WI38 (cell line): ENCODE measurements at regions not wholly inside any gene's neighbourhood (a gene's known extent, or its start where the extent isn't known, plus 50 kb on each side); places are given as distances from the start of the nearest gene placed in this dataset.
"Not testable (repeated sequence)": the region's sequence is repeated elsewhere in the genome, so short reads cannot be mapped to it uniquely, and the experiment has no call there.

Experiments
- H3K4me3 ChIP-seq: 2 replicates; pipeline ENCODE4 v1.5.1; 2011; ENCODE audit warnings: low read depth, mild to moderate bottlenecking, control low read depth, low read length
- CTCF ChIP-seq: IDR thresholded peaks from 2 replicates; pipeline ENCODE4 v1.5.1; 2012; ENCODE audit warnings: low read depth, mild to moderate bottlenecking, control low read depth, low read length

- H3K4me3 ChIP-seq = no peak overlapping the region
- no peak for TF ChIP-seq CTCF
Observed at GRCh38 chr6:19578481-19578880, 258.7 kb upstream of the ID4 start.

- H3K4me3 ChIP-seq = not testable (repeated sequence)
Observed at GRCh38 chr6:19584207-19584606, 253.0 kb upstream of the ID4 start.

GRCh38 chr6:19587238-19587942 lies 249.8 kb upstream of the ID4 start:
- TF ChIP-seq CTCF = no peak

DNA sequence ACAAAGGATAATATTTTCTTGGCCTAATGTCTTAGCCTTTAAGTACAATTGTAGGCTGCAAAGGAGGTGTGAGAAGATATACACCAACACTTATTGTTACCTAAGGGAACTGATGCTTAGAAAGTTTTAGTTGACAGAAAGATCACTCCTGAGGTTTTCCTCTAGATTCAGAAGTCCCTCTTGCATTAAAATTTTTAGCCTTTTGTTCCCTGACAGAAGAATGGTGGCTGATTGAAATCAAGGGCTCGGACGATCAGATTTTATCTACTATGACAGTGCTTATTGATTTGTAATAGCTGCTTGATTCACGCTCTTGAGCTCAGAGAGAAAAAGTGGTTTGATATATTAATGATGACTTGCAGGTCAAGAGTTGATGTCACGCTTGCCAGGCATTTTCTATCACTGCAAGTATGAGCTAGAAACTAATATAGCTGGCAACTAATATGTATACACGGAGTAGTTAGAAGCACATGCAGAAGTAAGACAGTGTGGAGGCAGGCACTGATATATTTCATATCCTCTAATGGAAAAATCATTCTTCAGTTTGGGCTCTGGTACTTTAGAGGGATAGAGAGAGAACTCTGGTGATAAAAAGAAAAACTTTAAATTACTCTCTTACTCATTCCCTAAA lies 246.6 kb upstream of the ID4 start:
- H3K4me3 ChIP-seq = no peak overlapping the region
- TF ChIP-seq CTCF = no peak

More at GRCh38 chr6:19587238-19587942, 249.8 kb upstream of the ID4 start:
- no peak overlapping the region for H3K4me3 ChIP-seq

GRCh38 chr6:19597809-19598320 lies 239.3 kb upstream of the ID4 start:
- no peak for TF ChIP-seq CTCF
- H3K4me3 ChIP-seq = no peak overlapping the region

DNA sequence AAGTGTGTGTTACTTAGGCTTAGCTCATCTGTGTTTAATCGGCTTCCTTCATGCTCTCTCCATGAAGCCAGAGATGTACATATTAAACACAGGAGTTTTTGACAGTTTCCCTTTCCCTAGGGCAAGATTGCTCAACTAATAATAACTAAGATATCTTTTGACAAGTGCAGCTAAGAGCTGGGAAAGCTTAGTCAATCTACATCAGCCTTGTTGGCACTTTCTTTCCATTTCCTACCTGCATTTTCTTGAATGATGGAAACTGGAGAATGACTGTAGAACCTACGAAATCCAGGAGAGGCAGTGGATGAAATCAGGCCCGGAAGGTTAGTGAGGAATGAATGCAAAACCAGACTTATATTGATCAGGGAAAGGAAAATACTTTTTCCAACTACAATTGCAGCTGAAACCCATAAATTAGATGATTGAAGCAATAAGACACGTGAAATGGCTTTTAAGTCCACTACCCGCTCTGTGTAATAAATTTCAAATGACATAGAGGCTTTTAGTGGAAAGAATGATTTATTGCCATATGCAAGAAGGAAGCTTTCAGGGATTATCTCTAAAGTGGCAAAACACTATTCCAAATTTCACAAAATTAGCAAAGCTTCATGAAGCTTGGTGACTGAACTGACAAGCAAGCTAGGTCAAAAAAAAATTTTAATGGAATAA lies 237.2 kb upstream of the ID4 start:
- no peak for TF ChIP-seq CTCF
- H3K4me3 ChIP-seq = no peak overlapping the region

DNA sequence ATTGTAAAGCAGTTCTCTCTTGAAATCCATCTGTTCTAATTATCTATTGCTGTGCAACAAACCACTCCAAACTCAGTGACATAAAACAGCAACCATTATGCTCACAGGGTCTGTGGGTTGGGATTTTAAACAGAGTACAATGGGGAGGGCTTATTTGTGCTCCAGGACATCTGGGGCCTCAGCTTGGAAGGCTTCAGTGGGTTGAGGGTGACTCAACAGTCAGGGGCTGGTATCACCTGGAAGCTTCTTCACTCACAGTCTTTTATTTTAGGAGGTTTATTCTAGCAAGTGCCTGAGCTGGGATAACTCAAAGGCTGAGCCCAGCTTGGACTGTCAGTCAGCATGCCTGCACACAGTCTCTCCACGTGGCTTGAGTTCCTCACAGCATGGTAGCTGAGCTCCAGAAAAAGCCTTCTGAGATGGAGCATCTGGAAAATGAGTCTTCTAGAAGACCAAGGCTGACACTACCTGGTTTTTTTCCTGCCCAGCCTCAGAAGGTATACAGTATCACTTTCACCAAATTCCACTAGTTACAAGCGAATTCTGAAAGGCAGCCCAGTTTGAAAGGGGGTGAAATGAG lies 234.6 kb upstream of the ID4 start:
- no peak overlapping the region for H3K4me3 ChIP-seq
- no peak for TF ChIP-seq CTCF
